Spinal cord (tissue), 9 donors: ENCODE measurements at regions not wholly inside any gene's neighbourhood (a gene's known extent, or its start where the extent isn't known, plus 50 kb on each side); places are given as distances from the start of the nearest gene placed in this dataset.

Experiments used
- DNase-seq, 6 donors: peaks; one replicate each; pipeline versions ENCODE4 v3.0.0 to v3.0.0-alpha.2; 2013 to 2015; ENCODE audit warnings: low spot score in 6 of 6, low read depth in 4 of 6
- H3K27ac ChIP-seq: one replicate; pipeline ENCODE4 v1.5.1; 2013; ENCODE audit warnings: low read depth, low read length, control low read depth
- H3K27me3 ChIP-seq: one replicate; pipeline ENCODE4 v1.6.1; 2013; ENCODE audit warnings: low read length; ENCODE audit not compliant: control insufficient read depth, insufficient read depth
- H3K36me3 ChIP-seq: one replicate; pipeline ENCODE4 v1.6.1; 2013; ENCODE audit warnings: low read length; ENCODE audit not compliant: control insufficient read depth, insufficient read depth
- H3K4me1 ChIP-seq: one replicate; pipeline ENCODE4 v1.6.1; 2013; ENCODE audit warnings: low read length; ENCODE audit not compliant: control insufficient read depth, insufficient read depth
- H3K4me3 ChIP-seq: one replicate; pipeline ENCODE4 v1.5.1; 2013; ENCODE audit warnings: low read depth, low read length, control low read depth
- H3K9me3 ChIP-seq: one replicate; pipeline ENCODE4 v1.6.1; 2013; ENCODE audit warnings: low read length; ENCODE audit not compliant: control insufficient read depth, insufficient read depth
- WGBS: methylation state at CpG from one replicate; pipeline ENCODE4 v1.1.5; 2013; ENCODE audit warnings: missing lambda C conversion rate; ENCODE audit not compliant: insufficient coverage; 5-methylcytosine and 5-hydroxymethylcytosine counted together
- donor health status: healthy.

GRCh38 chr4:20042769-20043168 is 208.9 kb upstream of the SLIT2 start:
- H3K4me3 ChIP-seq, result no peak overlapping the region
- no peaks in the 10 kb centered on the region for H3K9me3 ChIP-seq
- no peak overlapping the region for H3K27ac ChIP-seq
- no peaks in the 10 kb centered on the region for H3K36me3 ChIP-seq
- 100% methylated on average over 4 of the region's 4 CpGs for WGBS
- no peaks in the 10 kb centered on the region for H3K4me1 ChIP-seq
- DNase-seq, result no peak
- H3K27me3 ChIP-seq, result no peaks in the 10 kb centered on the region

- Histone ChIP-seq H3K36me3 (no peaks in the 10 kb centered on the region), H3K27ac (no peak overlapping the region), H3K9me3 (no peaks in the 10 kb centered on the region), H3K4me1 (no peaks in the 10 kb centered on the region), H3K4me3 (no peak overlapping the region), H3K27me3 (no peaks in the 10 kb centered on the region)
- peak in 1 of 6 donors; percentile 18 for DNase-seq
- 100% methylated on average over 1 of the region's 2 CpGs for WGBS
Measured at GRCh38 chr4:20041839-20042407, 209.8 kb upstream of the SLIT2 start.

GRCh38 chr4:20037745-20038144 is 214.0 kb upstream of the SLIT2 start:
- H3K4me3 ChIP-seq, result no peak overlapping the region
- WGBS, result no CpG with 5 or more reads among the region's 3 CpGs
- H3K27me3 ChIP-seq, result no peaks in the 10 kb centered on the region
- no peak overlapping the region for H3K27ac ChIP-seq
- DNase-seq, result no peak
- no peaks in the 10 kb centered on the region for H3K36me3 ChIP-seq
- H3K4me1 ChIP-seq, result no peaks in the 10 kb centered on the region
- no peaks in the 10 kb centered on the region for H3K9me3 ChIP-seq

GRCh38 chr4:20030108-20030507 is 221.6 kb upstream of the SLIT2 start:
- DNase-seq, result no peak
- H3K27ac ChIP-seq, result no peak overlapping the region
- no peaks in the 10 kb centered on the region for H3K27me3 ChIP-seq
- no peaks in the 10 kb centered on the region for H3K9me3 ChIP-seq
- no peaks in the 10 kb centered on the region for H3K36me3 ChIP-seq
- H3K4me1 ChIP-seq, result no peaks in the 10 kb centered on the region
- no peak overlapping the region for H3K4me3 ChIP-seq

- H3K4me3 ChIP-seq, result no peak overlapping the region
- DNase-seq, result no peak
- H3K27ac ChIP-seq, result no peak overlapping the region
- no peaks in the 10 kb centered on the region for H3K9me3 ChIP-seq
- no CpG with 5 or more reads among the region's 4 CpGs for WGBS
- no peaks in the 10 kb centered on the region for H3K36me3 ChIP-seq
- H3K27me3 ChIP-seq, result no peaks in the 10 kb centered on the region
- H3K4me1 ChIP-seq, result no peaks in the 10 kb centered on the region
Measured at GRCh38 chr4:20028645-20029044, 223.1 kb upstream of the SLIT2 start.

- Histone ChIP-seq H3K4me3 (no peak overlapping the region), H3K27me3 (no peaks in the 10 kb centered on the region), H3K36me3 (no peaks in the 10 kb centered on the region), H3K4me1 (no peaks in the 10 kb centered on the region), H3K9me3 (no peaks in the 10 kb centered on the region), H3K27ac (no peak overlapping the region)
- no peak for DNase-seq
- WGBS, result 100% methylated on average over 1 of the region's 2 CpGs
Measured at GRCh38 chr4:20026456-20026855, 225.2 kb upstream of the SLIT2 start.

- H3K27me3 ChIP-seq, result no peaks in the 10 kb centered on the region
- no CpG with 5 or more reads among the region's 2 CpGs for WGBS
- H3K4me3 ChIP-seq, result no peak overlapping the region
Measured at GRCh38 chr4:20022471-20022870, 229.2 kb upstream of the SLIT2 start.

GRCh38 chr4:20020056-20020455 is 231.6 kb upstream of the SLIT2 start:
- Histone ChIP-seq H3K9me3 (no peaks in the 10 kb centered on the region), H3K4me3 (no peak overlapping the region), H3K27me3 (no peaks in the 10 kb centered on the region), H3K27ac (no peak overlapping the region), H3K36me3 (no peaks in the 10 kb centered on the region), H3K4me1 (no peaks in the 10 kb centered on the region)
- no CpG with 5 or more reads among the region's 2 CpGs for WGBS
- DNase-seq, result no peak

More at GRCh38 chr4:20022471-20022870, 229.2 kb upstream of the SLIT2 start:
- no peak for DNase-seq
- H3K36me3 ChIP-seq, result no peaks in the 10 kb centered on the region
- no peaks in the 10 kb centered on the region for H3K9me3 ChIP-seq
- no peaks in the 10 kb centered on the region for H3K4me1 ChIP-seq
- H3K27ac ChIP-seq, result no peak overlapping the region

GRCh38 chr4:20019310-20020015 is 232.2 kb upstream of the SLIT2 start:
- Histone ChIP-seq H3K27ac (no peak overlapping the region), H3K27me3 (no peaks in the 10 kb centered on the region), H3K4me1 (no peaks in the 10 kb centered on the region), H3K36me3 (no peaks in the 10 kb centered on the region), H3K9me3 (no peaks in the 10 kb centered on the region), H3K4me3 (no peak overlapping the region)
- DNase-seq, result no peak
- no CpG with 5 or more reads among the region's 4 CpGs for WGBS

GRCh38 chr4:20017777-20018115 is 234.0 kb upstream of the SLIT2 start:
- WGBS, result no CpG with 5 or more reads among the region's 3 CpGs
- Histone ChIP-seq H3K27me3 (no peaks in the 10 kb centered on the region), H3K9me3 (no peaks in the 10 kb centered on the region), H3K4me1 (no peaks in the 10 kb centered on the region), H3K4me3 (no peak overlapping the region), H3K27ac (no peak overlapping the region), H3K36me3 (no peaks in the 10 kb centered on the region)
- DNase-seq, result no peak
